ENCODE measurements at regions not wholly inside any gene's neighbourhood (a gene's known extent, or its start where the extent isn't known, plus 50 kb on each side); places are given as distances from the start of the nearest gene placed in this dataset.

- FAIRE-seq (no peak), DNase-seq (no peak), ATAC-seq (no peak)
- H3K4me1 ChIP-seq: no peaks in the 10 kb centered on the region
- TF ChIP-seq, protein P1, sequence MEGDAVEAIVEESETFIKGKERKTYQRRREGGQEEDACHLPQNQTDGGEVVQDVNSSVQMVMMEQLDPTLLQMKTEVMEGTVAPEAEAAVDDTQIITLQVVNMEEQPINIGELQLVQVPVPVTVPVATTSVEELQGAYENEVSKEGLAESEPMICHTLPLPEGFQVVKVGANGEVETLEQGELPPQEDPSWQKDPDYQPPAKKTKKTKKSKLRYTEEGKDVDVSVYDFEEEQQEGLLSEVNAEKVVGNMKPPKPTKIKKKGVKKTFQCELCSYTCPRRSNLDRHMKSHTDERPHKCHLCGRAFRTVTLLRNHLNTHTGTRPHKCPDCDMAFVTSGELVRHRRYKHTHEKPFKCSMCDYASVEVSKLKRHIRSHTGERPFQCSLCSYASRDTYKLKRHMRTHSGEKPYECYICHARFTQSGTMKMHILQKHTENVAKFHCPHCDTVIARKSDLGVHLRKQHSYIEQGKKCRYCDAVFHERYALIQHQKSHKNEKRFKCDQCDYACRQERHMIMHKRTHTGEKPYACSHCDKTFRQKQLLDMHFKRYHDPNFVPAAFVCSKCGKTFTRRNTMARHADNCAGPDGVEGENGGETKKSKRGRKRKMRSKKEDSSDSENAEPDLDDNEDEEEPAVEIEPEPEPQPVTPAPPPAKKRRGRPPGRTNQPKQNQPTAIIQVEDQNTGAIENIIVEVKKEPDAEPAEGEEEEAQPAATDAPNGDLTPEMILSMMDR (IDR thresholded peaks at IDR 0.05): no peak
- intact Hi-C loops (cut with DNase I): no loop called here
- H3K27ac ChIP-seq: no peak overlapping the region
- H3K27me3 ChIP-seq: no peaks in the 10 kb centered on the region
- H3K9me3 ChIP-seq: no peaks in the 10 kb centered on the region
- H3K36me3 ChIP-seq: no peaks in the 10 kb centered on the region
- 27 to 33% methylated on average over 2 of the region's 2 CpGs for WGBS, 2 donors
- H3K4me3 ChIP-seq: no peak overlapping the region
Observed at GRCh38 chr3:191123946-191124345, 75.1 kb upstream of the OSTN start.

GRCh38 chr3:191123231-191123630 is 75.8 kb upstream of the OSTN start:
- Histone ChIP-seq H3K9me3 (no peaks in the 10 kb centered on the region), H3K27ac (no peak overlapping the region), H3K36me3 (no peaks in the 10 kb centered on the region), H3K27me3 (no peaks in the 10 kb centered on the region), H3K4me3 (no peak overlapping the region), H3K4me1 (no peaks in the 10 kb centered on the region)
- no peak for DNase-seq
- no peak for FAIRE-seq
- intact Hi-C loops (cut with DNase I): no loop called here
- TF ChIP-seq, protein P1 (IDR thresholded peaks at IDR 0.05): no peak
- no peak for ATAC-seq

DNA sequence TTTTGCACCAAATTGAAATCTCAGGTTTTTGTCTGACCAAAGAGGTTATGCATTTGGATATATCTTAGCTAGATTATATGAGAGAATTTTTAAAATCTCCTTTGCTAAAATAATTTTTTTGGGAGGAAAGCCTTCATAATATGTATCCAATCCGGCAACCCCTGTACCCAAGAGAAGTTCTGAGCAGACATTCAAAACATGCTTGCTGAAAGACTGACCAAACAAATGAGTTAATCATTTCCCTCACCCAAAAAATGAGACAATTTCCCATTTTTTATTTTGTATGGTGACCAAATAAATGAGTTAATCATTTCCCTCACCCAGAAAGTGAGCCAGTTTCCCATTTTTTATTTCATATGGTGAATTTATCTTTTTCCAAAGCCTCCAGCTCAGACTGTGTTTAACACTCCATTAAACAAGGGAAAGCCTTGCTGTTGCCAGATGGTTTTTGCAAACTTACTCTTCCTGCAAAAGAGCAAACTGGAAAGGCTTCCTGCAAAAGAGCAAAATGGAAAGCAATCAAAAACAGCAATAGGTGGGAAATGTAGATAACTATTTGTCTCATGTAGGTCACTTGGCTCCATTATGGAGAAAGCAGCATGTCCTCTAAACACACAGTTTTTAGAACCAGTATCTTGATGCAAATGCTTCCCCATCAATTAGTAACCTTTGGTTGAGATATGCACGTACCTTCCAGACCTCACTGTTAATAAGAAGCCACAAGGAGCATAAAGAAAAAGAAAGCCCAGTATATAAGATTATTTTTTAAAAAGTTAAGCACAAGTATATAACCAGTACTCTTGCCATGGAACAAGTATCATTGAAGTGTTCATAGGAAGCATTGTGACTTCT is 78.4 kb upstream of the OSTN start:
- FAIRE-seq (no peak), ATAC-seq (peak in 2 of 4 donors; percentile 34 to 52), DNase-seq (no peak)
- Histone ChIP-seq H3K9me3 (no peaks in the 10 kb centered on the region), H3K27me3 (no peaks in the 10 kb centered on the region), H3K4me3 (no peak overlapping the region), H3K36me3 (no peaks in the 10 kb centered on the region), H3K4me1 (no peaks in the 10 kb centered on the region), H3K27ac (no peak overlapping the region)
- TF ChIP-seq, protein P1 (IDR thresholded peaks at IDR 0.05): no peak
- intact Hi-C loops (cut with DNase I): no loop called here
- WGBS, 2 donors: 8% methylated on average over 2 of the region's 2 CpGs

DNA sequence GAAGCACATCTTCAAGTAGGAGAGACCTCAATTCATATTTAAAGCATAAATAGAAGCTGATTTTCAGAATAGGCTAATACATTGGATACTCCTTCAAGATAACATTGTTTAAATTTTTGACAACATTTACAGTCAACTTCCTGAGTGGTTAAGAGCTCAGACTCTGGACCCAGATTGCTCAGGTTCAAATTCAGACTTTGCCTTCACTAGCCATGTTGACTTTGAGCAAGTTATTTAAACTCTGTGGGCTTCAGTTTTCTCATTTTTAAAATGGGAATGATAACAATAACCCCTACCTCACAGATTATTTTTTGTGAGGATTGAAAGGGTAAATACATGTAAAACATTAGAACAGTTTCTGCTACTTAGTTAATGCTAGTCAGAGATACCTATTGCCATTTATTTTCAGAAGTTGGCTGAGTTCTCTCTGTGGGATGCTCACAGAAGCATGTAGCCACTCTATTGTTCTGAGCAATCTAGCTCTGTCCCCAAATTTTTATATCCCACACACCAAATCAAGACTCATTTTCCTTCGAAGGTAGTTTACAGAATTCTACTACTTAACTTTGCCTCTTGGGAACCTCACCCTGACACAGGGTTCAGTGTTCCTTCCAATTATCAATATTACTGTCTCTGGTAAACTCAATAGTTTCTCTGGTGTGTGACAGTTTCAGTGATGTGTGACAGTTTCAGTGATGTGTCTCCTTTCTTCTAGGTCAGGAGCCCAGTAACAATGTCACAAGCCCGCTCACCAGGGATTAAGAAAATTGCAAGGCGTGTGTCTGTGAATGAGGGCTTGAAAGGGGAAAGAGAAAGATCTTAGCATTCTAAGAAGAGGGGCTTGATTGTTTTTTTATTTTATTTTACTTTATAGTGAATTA is 79.4 kb upstream of the OSTN start:
- Histone ChIP-seq H3K4me1 (no peaks in the 10 kb centered on the region), H3K27ac (no peak overlapping the region), H3K9me3 (no peaks in the 10 kb centered on the region), H3K4me3 (no peak overlapping the region), H3K36me3 (no peaks in the 10 kb centered on the region), H3K27me3 (no peaks in the 10 kb centered on the region)
- FAIRE-seq: no peak
- 47 to 64% methylated on average over 3 of the region's 3 CpGs for WGBS, 2 donors
- TF ChIP-seq, protein P1 (IDR thresholded peaks at IDR 0.05): no peak
- intact Hi-C loops (cut with DNase I): no loop called here
- no peak for ATAC-seq
- DNase-seq: no peak

Measured in pancreas (tissue), 10 donors.